Uterus (tissue), 2 donors: ENCODE measurements at regions not wholly inside any gene's neighbourhood (a gene's known extent, or its start where the extent isn't known, plus 50 kb on each side); places are given as distances from the start of the nearest gene placed in this dataset.

Experiments used
- POLR2A ChIP-seq, 2 donors: fragments of 450-650 bp; IDR thresholded peaks; one replicate each; pipeline ENCODE4 v1.6.1; 2016; ENCODE audit warnings: antibody characterized with exemption in 2 of 2, mild to moderate bottlenecking in 1 of 2, moderate library complexity in 1 of 2
- TF ChIP-seq, protein P1 (sequence below), 4 experiments: fragments of 200-600 bp in 2 of 4; fragments of 450-650 bp in 2 of 4; sonication (generic) in 2 of 4; IDR thresholded peaks; one replicate each; pipeline ENCODE4 v1.5.1; 2016 to 2019; ENCODE audit warnings: antibody characterized with exemption in 4 of 4, mild to moderate bottlenecking in 2 of 4, moderate library complexity in 1 of 4

DNA sequence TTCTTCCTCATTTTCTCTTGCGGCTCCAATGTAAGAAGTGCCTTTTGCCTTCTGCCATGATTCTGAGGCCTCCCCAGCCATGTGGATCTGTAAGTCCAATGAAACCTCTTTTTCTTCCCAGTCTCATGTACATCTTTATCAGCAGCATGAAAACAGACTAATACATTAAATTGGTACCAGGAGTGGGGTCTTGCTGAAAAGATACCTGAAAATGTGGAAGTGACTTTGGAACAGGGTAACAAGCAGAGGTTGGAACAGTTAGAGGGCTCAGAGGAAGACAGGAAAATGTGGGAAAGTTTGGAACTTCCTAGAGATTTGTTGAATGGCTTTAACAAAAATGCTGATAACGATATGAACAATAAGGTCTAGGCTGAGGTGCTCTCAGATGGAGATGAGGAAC lies 316.7 kb upstream of the HS3ST5 start:
- TF ChIP-seq POLR2A (IDR thresholded peaks at IDR 0.05): no peak
- TF ChIP-seq, protein P1, sequence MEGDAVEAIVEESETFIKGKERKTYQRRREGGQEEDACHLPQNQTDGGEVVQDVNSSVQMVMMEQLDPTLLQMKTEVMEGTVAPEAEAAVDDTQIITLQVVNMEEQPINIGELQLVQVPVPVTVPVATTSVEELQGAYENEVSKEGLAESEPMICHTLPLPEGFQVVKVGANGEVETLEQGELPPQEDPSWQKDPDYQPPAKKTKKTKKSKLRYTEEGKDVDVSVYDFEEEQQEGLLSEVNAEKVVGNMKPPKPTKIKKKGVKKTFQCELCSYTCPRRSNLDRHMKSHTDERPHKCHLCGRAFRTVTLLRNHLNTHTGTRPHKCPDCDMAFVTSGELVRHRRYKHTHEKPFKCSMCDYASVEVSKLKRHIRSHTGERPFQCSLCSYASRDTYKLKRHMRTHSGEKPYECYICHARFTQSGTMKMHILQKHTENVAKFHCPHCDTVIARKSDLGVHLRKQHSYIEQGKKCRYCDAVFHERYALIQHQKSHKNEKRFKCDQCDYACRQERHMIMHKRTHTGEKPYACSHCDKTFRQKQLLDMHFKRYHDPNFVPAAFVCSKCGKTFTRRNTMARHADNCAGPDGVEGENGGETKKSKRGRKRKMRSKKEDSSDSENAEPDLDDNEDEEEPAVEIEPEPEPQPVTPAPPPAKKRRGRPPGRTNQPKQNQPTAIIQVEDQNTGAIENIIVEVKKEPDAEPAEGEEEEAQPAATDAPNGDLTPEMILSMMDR (IDR thresholded peaks at IDR 0.05): no peak
